ENCODE measurements at regions not wholly inside any gene's neighbourhood (a gene's known extent, or its start where the extent isn't known, plus 50 kb on each side); places are given as distances from the start of the nearest gene placed in this dataset.
A peak's percentile ranks its signal among the peaks of the same experiment; 100 is the strongest.

GRCh38 chr4:108533876-108534275 is 86.5 kb upstream of the RPL34 start:
- no peak for DNase-seq
- H3K4me1 ChIP-seq, result peaks cover 19% of the 10 kb centered on the region
- no peaks in the 10 kb centered on the region for H3K9me3 ChIP-seq (replicated peaks)
- no peaks in the 10 kb centered on the region for H3K27me3 ChIP-seq (ENCODE audit: low read depth)
- H3K27ac ChIP-seq (replicated peaks), result no peak overlapping the region
- no peak overlapping the region for H3K4me3 ChIP-seq
- no peaks in the 10 kb centered on the region for H3K36me3 ChIP-seq
- intact Hi-C loops (cut with micrococcal nuclease), result no loop called here
- no peak for TF ChIP-seq CTCF (IDR thresholded peaks at IDR 0.05; ENCODE audit: borderline replicate concordance)

- Histone ChIP-seq H3K27me3 (ENCODE audit: low read depth) (no peaks in the 10 kb centered on the region), H3K27ac (replicated peaks) (no peak overlapping the region), H3K36me3 (no peaks in the 10 kb centered on the region), H3K4me3 (no peak overlapping the region), H3K9me3 (replicated peaks) (no peaks in the 10 kb centered on the region), H3K4me1 (peaks cover 19% of the 10 kb centered on the region)
- intact Hi-C loops (cut with micrococcal nuclease), result no loop called here
- DNase-seq, result no peak
- no peak for TF ChIP-seq CTCF (IDR thresholded peaks at IDR 0.05; ENCODE audit: borderline replicate concordance)
Measured at GRCh38 chr4:108533245-108533844, 87.0 kb upstream of the RPL34 start.

GRCh38 chr4:108532738-108533137 is 87.6 kb upstream of the RPL34 start:
- DNase-seq, result no peak
- H3K27ac ChIP-seq (replicated peaks), result no peak overlapping the region
- H3K36me3 ChIP-seq, result no peaks in the 10 kb centered on the region
- intact Hi-C loops (cut with micrococcal nuclease), result no loop called here
- no peaks in the 10 kb centered on the region for H3K9me3 ChIP-seq (replicated peaks)
- peaks cover 19% of the 10 kb centered on the region for H3K4me1 ChIP-seq
- TF ChIP-seq CTCF (IDR thresholded peaks at IDR 0.05; ENCODE audit: borderline replicate concordance), result no peak
- H3K4me3 ChIP-seq, result no peak overlapping the region
- H3K27me3 ChIP-seq (ENCODE audit: low read depth), result no peaks in the 10 kb centered on the region

GRCh38 chr4:108532187-108532586 is 88.2 kb upstream of the RPL34 start:
- Histone ChIP-seq H3K27ac (replicated peaks) (no peak overlapping the region), H3K9me3 (replicated peaks) (no peaks in the 10 kb centered on the region), H3K27me3 (ENCODE audit: low read depth) (no peaks in the 10 kb centered on the region), H3K4me3 (no peak overlapping the region), H3K36me3 (no peaks in the 10 kb centered on the region), H3K4me1 (peaks cover 19% of the 10 kb centered on the region)
- intact Hi-C loops (cut with micrococcal nuclease), result no loop called here
- TF ChIP-seq CTCF (IDR thresholded peaks at IDR 0.05; ENCODE audit: borderline replicate concordance), result no peak
- no peak for DNase-seq

- Histone ChIP-seq H3K4me1 (peaks cover 19% of the 10 kb centered on the region), H3K27me3 (ENCODE audit: low read depth) (no peaks in the 10 kb centered on the region), H3K4me3 (no peak overlapping the region), H3K9me3 (replicated peaks) (no peaks in the 10 kb centered on the region), H3K36me3 (no peaks in the 10 kb centered on the region), H3K27ac (replicated peaks) (peak overlapping the region; percentile 49)
- intact Hi-C loops (cut with micrococcal nuclease), result no loop called here
- DNase-seq, result no peak
- TF ChIP-seq CTCF (IDR thresholded peaks at IDR 0.05; ENCODE audit: borderline replicate concordance), result no peak
Measured at GRCh38 chr4:108531461-108531860, 88.9 kb upstream of the RPL34 start.

Data from left ventricle myocardium inferior (tissue), 1 donor.